HS-5 (cell line): ENCODE measurements at regions not wholly inside any gene's neighbourhood (a gene's known extent, or its start where the extent isn't known, plus 50 kb on each side); places are given as distances from the start of the nearest gene placed in this dataset.

Experiments
- DNase-seq: peaks from one replicate; pipeline ENCODE4 v3.0.0-alpha.2; 2012; ENCODE audit warnings: low read depth

DNA sequence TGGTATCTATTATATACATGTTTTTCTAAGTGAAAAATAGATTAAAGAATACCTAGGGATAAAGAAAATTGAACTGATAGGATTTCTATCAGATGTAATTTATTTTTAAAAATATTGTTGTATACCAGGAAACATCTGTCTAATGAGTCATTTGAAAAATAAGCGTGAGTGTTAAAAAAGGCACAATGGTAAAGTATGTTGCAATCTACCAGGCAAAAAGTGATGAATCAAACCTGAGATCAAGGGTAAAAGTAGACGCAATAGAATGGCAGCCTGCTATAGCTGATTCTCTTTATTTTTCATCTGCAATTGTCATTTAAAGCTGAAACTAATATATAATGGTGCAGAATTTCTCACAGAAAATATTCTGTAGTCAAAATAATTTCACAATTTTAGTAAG is 1119.6 kb downstream of the PCDH18 start:
- peak; percentile 45 for DNase-seq

GRCh38 chr4:136400829-136401228 is 1131.5 kb downstream of the PCDH18 start:
- DNase-seq: no peak

DNA sequence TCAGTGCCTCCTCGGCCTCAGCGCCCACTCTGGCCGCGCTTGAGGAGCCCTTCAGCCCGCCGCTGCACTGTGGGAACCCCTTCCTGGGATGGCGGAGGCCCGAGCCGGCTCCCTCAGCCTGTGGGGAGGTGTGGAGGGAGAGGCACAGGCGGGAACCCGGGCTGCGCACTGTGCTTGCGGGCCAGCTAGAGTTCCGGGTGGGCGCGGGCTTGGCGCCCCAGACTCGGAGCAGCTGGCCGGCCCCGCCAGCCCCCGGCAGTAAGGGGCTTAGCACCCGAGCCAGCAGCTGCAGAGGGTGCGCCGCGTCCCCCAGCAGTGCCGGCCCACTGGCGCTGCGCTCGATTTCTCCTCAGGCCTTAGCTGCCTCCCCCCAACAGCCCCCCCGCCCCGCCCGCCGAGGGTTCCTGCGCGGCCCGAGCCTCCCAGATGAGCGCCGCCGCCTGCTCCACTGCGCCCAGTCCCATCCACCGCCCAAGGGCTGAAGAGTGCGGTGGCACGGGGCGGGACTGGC is 1137.0 kb downstream of the PCDH18 start:
- DNase-seq: no peak

- DNase-seq: peak; percentile 56
Observed at GRCh38 chr4:136392576-136392975, 1139.7 kb downstream of the PCDH18 start.

- DNase-seq: no peak
Observed at GRCh38 chr4:136390824-136391223, 1141.5 kb downstream of the PCDH18 start.

- DNase-seq: no peak
Observed at GRCh38 chr4:136383082-136383481, 1149.2 kb downstream of the PCDH18 start.

DNA sequence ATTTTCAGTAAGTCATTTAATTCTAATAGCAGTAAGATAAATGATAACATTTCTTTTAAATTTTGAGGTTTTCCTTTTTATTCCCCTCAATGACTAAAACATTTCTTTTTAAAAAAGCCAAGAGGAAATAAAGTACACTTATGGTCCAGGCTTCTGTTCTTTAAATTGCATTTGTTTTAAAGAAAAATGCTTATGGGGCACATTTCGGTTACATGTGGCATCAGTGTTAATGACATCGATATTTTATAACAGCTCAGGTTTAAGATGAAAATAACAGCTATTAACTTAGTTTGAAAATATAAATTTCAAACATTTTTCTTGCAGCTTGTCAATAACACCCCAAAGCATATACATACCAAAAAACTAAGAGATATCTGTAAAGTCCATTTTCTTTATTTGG is 1161.1 kb downstream of the PCDH18 start:
- no peak for DNase-seq

DNA sequence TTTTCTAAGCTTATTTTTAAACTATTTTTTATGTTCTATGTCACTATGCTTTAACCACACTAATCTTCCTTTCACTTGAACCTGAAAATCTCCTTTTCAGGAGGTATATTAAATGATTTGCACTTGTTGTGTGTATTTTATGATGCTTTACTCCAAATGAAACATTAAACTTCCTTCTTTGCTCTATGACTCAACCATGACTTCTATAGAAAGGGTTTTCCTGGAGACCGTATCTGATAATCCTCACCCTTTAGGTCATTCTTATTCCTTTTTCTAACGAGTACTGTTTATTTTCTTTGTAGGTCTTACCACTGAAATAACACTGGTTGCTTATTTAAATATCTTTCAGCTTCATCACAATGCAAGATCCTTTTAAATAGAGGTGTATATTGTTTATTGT is 1163.2 kb downstream of the PCDH18 start:
- DNase-seq: no peak

- no peak for DNase-seq
Observed at GRCh38 chr4:136357556-136357955, 1174.7 kb downstream of the PCDH18 start.

DNA sequence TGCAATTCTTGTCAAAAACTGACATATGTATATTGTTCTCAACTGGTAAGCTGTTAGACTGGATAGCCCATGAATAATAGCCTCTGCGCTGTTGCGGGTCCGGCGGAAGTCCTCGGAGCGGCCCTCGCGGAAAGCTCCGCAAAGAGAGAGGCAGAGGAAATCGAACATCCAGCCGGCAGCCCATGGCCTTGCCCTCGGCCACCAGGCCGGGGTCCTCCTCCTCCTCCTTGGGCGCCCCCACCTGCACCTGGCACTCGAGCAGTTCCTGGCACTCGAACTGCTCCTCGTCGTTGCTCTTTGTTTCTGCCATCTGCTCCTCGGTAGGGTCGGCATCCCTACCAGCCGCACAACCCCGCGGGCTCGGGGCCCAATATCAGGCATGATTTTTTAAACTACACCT is 1176.3 kb downstream of the PCDH18 start:
- no peak for DNase-seq

DNA sequence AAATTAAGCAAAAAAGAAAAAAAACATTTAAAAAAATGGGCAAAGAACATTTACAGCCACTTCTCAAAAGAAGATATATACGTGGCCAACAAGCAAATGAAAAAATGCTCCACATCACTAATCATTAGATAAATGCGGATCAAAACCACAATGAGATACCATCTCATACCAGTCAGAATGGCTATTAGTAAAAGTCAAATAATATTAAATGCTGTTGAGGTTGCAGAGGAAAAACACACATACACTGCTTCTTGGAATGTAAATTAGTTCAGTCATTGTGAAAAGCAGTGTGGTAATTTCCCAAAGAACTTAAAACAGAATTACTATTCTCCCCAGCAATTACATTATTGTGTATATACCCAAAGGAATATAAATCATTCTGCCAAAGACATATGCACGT is 1189.0 kb downstream of the PCDH18 start:
- DNase-seq: no peak

DNA sequence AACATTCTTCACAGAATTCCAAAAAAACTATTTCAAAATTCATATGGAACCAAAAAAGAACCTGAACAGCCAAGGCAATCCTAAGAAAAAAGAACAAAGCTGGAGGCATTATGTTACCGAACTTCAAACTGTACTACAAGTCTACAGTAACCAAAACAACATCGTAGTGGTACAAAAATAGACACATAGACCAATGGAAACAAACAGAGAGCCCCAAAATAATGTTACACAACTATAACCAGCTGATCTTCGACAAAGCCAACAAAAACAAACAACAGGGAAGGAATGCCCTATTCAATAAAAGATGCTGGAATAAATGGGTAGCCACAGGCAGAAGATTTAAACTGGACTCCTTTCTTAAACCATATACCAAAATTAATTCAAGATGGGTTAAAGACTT is 1189.6 kb downstream of the PCDH18 start:
- DNase-seq: no peak

GRCh38 chr4:136337216-136337615 is 1195.1 kb downstream of the PCDH18 start:
- no peak for DNase-seq

- DNase-seq: no peak
Observed at GRCh38 chr4:136336479-136336878, 1195.8 kb downstream of the PCDH18 start.

GRCh38 chr4:136329042-136329662 is 1203.1 kb downstream of the PCDH18 start:
- no peak for DNase-seq

DNA sequence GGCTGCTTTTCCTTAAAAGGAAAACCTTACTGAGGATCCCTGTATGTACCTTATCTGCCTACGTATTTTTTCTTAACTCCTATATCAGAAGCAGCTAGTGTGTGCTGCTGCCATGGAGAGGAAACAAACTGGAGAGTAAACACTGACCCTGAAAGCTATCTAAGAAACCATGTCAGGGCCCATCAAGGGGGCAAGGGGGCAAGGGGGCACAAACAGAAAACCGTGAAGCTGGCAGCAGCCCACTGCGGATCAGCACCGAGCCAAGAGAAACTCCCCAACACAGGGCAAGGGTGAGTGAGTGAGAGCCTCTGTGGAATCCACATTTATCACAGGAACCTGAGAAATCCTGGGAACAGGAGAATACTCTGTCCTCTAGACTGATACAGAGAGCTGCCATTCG is 1204.2 kb downstream of the PCDH18 start:
- no peak for DNase-seq

DNA sequence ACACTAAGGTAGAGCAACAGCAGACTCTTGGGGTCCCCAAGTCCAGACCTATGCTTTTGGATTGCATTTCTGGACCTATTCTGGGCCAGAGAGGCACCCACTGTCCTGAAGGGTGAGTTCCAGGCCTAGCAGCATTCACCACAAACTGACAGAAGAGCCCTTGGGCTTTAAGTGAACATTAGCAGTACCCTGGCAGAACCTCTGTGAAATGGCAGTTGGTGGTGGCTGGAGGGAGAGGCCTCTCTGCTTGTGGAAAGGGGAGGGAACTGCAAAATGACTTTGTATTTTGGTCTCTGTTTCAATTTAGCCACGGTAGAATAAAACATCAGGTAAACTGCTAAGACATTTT is 1211.9 kb downstream of the PCDH18 start:
- DNase-seq: no peak

- DNase-seq: peak; percentile 53
Observed at GRCh38 chr4:136319789-136320464, 1212.4 kb downstream of the PCDH18 start.

DNA sequence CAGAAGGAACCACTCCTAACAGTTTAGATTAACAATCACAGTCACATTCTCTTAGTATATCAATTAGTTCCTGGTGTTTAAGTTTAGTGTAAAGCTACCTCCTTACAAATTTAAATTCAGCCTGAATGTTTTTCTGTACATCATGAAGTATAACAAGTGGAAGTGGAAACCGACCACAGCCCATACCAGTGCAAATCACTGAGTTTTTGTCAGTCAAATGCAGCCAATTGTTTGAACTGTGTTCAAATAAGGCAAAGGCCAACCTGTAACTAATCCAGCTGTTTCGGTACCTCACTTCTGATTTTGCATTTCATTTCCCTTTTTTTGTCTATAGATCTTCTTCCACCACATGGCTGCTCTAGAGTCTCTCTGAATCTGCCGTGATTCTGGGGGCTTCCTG is 1215.3 kb downstream of the PCDH18 start:
- no peak for DNase-seq

- no peak for DNase-seq
Observed at GRCh38 chr4:136314686-136315085, 1217.6 kb downstream of the PCDH18 start.

DNA sequence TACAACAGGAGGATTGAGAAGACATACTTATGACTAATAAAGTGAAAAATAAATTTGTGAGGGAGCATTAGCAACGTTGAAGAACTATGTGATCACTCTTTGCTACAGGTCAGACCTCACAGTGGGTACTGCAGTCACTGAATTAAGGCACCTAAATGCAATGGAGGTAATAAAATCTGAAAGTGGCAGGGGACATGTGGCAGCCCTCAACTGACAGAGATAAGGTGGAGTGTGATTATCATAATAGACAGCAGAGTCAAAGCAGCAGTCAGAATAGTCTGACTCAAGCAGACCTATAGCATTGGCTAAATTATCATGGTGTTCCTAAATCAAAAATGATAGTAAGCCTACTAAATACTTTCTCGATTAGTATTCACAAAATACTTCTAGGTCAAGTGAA is 1220.5 kb downstream of the PCDH18 start:
- no peak for DNase-seq

- no peak for DNase-seq
Observed at GRCh38 chr4:136307765-136308164, 1224.5 kb downstream of the PCDH18 start.

DNA sequence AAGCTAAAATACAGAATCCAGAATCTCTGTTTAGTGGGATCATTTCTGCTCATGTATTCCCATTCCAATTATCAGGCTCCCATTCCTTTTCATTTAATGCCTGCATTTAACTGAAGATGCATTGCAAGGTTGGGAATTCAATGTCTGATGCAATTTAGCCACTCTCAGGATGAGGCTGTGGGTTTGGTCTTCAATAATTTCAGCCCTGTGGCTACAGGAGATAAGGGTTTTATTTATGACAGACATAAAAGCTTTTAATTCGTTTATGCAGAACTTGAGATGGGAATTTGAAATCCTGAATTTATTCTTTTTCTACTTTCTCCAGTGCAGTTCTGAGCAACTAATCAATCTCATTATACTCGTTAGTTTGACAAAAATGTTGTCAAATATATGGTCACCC is 1225.9 kb downstream of the PCDH18 start:
- no peak for DNase-seq

DNA sequence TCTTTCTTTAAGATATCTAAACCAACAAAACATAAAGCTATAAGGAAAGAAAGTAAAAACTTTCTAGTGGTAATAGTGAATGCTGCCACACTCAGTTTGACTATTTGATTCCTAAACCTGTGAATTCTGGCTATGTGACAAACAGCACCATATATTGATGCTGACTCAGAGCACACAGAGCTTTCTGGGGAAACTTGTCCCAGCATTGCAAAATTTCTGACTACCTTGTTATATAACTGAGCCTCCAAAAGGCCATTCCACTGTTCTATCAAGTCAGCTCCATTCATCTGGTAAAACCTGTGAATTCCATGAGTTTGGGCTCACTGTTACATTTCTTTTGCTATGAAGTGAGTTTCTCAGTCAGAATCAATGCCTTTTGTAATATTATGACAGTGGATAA is 1229.7 kb downstream of the PCDH18 start:
- DNase-seq: no peak
